ENCODE measurements at regions not wholly inside any gene's neighbourhood (a gene's known extent, or its start where the extent isn't known, plus 50 kb on each side); places are given as distances from the start of the nearest gene placed in this dataset.

DNA sequence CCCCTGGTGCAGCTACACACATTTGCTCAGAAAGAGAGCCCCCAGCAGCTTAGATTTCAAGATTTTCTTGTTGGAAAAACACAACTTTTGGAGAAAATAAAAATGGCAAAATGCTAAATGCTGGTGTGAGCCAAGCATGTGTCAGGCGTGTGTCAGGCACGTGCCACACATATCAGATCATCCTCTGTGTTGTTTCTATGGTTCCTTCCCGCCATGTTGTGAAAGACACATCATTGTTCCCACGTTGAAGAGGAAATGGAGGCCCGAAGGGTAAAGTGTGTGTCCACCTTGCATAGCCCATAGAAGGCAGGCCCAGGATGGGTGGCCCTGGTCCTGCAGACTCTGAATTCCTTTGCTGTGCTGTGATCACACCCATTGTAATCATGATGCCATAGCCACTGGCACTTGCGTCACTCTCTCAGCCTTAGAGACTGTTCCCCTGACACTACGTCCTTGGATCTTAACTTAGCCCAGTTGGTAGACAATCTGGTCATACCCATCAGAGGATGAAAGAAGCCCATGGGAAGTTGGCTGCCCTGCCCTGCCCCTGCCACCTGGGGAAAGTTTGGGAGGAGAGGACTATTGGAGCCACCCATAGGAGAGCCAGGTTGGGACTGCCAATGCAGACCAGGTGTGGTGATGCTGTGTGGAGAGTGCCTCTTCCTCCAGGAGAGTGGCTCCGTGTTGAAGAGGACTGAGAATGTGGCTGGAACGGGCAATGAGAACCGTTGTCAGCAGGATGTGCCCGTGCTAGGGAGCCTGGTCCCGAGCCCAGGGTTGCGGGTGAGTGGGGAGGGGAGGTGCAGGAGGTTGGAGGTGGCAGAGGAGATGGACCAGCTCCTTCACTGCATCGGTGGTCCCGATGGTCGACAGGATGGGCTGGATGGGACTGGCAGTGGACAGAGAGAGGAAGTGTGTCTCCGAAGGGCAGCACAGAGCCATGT is 65.6 kb upstream of the IGFBP3 start:
- no peak for DNase-seq

DNA sequence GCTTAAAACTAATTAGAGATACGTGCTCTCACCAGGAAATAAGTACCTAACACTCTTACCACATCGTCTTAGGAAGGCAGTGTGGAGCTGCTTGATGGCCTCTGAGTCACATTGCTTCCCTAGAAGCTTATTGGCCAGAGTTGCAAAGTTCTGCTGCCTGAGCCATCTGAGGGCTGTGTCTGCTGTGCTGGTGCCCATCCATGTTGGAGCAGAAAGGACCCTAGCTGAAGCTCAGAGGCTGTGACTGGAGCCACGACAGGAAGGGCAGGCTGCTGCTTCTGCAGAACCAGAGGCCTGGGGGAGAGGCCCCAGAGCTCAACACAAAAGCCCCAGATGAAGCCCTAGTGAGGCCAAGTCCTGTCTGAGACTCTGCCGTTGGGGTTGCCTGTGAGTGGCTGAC is 64.8 kb upstream of the IGFBP3 start:
- DNase-seq = no peak

DNA sequence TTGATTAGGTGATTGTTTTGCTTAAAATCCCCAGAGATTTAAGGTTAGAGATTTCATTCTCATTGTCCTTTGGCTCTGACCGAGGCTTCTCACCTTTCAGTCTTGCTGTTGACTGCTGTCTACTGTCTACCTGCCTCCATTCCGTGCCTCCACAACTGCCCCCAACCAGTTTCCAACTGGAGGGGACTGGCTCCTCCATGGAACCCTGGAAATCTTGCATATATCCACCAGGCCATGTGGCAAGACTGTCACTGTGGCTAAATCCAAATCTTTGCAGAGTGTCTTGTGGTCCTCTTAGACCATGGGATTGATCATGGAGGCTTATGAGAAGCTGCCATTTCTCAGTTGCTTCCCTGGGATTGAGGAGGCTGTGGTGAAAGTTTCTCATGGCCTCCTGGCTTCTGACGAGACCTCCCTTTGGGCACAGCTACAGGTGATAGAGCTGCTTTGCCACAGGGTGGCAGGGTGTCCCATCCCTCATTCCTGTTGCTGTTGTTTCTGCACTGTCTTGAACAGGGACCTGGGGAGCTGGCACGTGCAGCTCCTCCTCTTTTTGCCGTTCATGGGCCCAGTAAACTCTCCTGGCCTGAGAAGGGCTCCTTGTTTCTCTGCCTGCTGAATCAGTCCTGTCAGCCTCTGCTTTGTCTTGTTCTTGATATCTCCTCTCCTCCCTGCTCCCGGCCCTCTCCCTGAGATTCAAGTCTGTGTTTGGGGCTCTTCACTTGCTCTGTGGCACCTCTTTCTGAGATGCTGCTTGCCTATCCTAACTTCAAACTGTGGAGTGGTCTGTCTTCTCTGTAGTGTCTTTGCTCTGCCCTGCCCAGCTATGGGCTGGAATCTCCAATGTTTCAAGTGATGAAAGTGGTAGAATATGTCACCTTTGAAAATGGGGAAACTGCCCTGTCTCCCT is 63.6 kb upstream of the IGFBP3 start:
- no peak for DNase-seq

DNA sequence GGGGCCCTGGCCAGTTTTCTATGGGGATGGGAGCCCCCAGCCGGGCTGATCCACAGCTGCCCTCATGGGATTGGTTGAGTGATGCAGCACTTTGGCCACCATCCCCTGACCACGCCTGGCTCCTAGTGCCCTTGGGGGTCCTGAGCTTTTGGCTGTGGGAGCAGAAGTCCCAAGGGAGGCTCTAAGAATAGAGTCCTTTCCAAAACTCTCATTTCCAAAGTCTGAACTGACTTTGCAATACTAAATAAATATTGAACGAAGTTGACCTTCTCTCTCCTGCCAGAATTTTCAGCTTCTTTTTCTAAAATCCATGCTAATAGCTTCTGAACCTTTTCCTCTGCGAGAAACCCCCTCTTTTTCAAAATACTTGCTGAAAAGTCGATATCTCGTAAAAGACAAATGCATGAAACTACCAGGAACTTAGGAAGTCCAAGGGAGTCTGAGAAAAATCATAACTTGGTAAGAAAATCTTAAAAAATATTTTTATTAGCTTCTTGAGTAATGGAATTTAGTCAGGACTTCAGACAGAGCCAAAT is 62.7 kb upstream of the IGFBP3 start:
- no peak for DNase-seq

DNA sequence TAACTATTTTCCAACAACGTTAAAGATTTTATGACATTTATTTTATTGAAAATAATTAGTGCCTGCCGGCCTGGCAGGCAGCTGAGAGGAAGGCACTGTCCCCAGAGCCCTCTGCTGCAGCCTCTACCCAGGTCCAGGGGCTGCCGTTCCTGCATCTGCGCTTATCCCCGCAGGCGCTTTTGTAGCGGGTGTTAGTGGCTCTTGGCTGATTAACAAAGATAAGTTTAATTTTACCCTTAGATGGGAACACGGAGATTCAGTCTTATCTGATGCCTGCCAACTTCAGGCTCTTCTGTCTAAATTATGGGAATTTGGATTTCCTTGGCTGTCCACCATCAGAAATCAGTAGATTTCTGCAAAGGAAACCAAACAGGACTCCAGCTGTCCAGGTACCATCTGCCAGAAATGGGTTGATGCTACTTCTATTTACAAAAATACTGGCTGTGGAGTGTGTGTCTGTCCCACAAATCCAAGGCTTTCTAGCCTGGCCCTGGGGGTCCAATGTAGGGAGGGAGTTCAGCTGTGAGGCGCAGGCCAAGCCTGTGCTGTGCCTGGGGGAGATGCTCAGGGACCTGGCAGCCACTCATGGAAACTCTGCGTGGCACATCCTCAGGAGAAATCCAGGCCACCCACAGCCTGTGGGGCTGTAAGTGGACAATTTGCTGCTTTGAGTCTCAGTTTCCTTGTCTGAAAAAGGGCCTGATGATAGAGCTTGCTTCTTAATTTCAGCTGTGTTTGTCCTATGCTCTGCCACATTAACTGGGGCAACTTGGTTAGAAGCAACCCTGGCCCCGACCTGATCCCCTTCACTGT is 62.0 kb upstream of the IGFBP3 start:
- DNase-seq = no peak

DNA sequence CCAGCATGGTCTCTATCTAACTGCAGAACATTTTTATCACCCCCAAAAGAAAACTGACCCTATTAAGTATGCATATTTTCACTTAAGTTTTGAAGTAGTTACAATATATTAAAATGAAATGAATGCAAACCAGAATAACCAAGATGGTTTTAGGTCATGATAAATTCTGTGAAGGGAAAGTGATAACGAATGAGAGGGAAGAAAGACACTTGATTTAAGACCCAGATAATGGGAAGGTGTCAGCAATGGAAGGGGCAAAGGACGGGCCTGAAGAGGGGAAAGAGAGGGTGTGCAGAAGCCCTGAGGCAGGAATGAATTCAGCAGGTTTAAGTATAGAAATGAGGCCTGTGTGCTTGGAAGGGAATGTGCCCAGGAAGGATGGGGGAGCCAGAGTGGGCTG is 61.1 kb upstream of the IGFBP3 start:
- DNase-seq = no peak

DNA sequence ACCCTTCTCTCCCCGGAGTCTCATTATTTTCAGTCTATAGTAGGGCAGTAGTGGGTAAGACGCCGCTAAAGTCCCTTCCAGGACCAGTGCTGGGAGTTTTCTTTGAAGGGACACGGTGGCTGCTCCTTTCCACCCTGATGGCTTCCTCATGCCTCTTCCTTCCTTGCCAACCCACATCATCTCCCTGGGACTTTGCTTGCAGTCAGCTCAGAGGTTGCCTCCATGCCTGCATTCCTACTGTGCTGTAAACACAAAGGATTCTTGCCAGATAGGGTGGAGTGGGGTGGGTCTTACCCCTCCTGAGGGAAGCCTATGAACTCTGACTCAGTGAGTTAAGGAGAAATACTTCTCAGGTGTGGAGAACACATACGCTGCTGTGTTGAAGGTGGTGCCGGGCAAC is 59.9 kb upstream of the IGFBP3 start:
- no peak for DNase-seq

DNA sequence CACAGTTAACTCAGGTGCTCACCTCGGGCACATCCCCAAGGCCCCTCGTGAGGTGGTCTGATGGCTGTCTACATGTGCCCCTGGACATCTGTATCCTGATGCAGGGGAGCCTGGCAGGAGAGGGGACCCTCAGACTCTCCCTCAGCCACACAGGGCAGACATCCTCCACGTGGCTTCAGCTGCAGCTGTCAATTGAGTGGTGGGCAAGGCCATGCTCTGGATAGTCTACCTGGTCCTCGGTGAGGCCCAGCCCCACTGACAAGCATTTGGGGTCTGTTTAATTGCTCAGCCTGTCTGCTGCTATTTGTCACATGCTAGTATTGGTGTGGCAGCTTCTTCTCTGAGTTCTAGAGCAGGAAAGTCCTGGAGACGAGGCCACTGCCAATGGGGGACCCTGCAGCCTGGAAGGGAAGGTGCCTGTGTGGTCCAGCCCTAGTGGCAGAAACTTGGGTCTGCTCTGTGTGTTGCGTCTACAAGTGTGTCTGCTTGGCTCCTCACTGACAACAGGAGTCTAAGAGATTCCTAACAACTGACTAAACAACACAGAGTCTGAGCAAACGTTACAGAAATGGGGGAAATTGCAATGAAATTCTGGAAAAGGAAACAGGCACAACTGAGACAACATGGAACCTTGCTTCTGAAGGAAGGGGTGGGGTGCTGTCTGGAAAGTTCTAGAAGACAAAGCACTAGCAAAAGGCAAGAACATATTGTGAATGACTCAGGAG is 59.3 kb upstream of the IGFBP3 start:
- no peak for DNase-seq

DNA sequence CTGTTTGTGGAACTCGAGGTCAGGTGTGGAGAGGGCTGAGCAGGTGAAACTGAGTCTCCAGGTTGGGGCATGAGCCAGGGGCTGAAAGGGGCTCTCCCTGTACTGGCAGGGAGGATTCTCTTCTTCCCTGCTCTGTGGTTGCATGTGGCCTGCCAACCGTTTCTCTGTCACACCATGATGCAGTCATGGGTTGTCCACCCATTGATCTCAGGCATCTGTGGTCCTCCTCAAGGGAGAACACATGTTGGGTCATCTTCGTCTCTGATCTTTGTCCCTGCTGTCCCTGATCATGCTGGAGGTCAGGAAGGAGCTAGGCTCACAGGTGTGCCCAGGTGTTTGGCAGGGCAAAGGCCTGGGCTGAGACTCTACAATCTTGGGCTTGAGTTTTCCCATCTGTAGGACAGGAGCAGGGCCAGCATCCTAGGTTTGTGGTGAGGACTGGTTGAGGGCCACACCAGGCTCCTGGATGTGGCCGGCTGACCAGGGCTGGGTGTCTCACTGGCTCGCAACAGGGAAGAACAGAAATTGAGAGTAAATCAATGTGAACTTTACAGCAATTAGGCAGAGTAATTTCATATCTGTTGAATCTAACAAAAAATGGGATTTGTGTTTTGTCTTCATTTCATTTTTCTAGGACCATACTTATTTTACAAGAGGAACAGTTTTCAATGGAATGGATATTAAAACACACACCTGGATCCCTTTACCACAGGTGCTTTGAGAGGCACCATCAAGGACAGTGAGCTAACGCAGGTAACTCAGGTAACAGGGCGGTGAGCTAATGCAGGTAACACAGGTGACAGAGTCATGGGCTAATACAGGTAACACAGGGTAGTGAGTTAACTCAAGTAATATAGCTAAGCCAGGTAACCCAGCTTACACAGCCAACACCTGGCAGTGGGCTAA is 58.5 kb upstream of the IGFBP3 start:
- DNase-seq = no peak

DNA sequence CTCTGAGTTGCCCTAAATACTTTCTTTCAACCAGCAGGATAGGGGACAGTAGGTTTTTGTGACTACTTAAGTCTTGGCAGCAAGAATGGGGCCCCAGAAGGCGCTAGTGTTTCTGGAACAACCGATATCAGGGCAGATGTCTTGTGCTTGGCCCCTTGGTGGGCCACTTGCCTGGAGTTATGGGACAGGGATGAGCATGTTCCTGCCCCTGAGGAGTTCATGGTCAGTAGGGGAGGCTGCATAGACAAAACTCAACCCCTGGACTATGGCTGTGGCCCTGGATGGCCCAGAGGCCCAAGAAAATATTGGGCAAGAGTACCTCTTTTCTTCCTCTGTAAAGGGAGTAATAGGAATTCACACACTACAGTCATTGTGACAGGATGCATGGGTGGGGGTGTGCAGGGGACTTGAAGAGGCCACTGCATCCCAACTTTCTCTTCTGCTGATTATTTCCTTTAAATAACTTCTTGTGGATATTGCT is 57.7 kb upstream of the IGFBP3 start:
- DNase-seq = no peak

DNA sequence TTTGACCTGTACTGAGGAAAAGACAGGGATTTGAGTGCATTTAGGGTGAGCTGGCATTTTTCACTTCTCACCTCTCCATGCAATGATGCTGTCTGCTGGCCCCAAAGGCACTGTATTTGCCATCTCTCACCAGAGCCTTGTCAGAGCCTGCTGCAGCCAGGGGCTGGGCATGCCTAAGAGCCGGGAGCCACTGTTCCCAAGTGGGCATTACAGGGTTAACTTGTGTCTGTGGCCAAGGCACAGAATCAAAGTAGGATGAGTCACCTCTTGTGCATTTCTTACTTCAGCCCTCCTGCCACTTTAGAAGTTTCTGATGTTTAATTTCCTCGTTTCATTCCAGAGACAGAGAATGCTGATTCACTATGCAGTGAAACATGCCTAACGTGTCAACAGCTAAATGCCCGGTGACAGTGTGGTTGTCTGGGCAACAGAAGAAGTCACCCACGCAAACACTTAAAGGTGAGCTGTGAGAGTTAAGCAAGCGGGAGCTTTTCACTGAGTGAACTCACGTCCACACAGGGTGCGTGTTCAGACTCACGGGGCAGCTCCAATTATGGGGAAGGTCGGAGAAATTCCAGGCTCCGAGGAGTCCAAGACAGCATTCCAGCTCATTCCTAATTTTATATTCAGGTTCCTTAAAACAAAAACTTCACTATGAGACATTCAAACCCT is 57.1 kb upstream of the IGFBP3 start:
- no peak for DNase-seq

DNA sequence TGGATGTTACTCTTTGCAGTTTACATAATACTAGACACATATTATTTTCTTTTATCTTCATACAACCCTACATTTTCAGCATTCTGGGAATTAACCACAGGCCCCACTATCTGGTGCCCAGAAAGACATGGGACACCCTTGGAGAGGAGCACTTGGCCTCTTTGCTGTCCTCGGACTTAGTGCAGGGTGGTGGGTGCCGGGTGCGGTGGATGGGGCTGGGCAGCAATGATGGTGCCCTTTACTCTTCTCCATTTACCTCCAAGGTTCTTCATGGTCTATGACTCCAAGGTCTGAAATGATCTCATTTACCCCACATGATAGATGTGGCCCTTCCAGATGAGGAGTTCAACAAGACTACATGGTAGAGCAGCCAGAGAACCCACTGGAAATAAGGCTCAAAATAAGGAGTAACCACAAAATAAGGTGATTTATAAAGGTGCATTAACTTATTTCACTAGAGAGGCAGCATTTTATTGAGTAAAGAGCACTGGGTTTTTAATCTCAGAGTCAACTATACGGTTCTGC is 56.2 kb upstream of the IGFBP3 start:
- DNase-seq = no peak

DNA sequence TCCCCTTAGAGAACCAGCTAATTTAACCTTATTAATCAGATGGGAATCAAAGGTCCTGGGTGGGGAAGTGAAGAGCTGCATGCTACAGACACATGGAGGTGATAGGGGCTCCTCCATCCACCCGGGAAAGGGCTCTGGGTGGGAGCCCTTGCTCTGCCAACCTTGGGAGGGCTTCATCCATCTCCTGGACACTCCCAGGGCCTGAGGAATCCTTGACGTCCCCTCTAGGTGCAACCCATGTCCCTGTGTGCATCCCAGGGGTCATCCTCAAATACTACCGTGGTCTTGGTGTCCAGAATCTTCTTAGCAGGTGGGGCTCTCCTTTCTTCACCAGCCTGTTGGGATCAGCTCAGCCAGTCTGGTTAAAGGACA is 55.4 kb upstream of the IGFBP3 start:
- DNase-seq = no peak

DNA sequence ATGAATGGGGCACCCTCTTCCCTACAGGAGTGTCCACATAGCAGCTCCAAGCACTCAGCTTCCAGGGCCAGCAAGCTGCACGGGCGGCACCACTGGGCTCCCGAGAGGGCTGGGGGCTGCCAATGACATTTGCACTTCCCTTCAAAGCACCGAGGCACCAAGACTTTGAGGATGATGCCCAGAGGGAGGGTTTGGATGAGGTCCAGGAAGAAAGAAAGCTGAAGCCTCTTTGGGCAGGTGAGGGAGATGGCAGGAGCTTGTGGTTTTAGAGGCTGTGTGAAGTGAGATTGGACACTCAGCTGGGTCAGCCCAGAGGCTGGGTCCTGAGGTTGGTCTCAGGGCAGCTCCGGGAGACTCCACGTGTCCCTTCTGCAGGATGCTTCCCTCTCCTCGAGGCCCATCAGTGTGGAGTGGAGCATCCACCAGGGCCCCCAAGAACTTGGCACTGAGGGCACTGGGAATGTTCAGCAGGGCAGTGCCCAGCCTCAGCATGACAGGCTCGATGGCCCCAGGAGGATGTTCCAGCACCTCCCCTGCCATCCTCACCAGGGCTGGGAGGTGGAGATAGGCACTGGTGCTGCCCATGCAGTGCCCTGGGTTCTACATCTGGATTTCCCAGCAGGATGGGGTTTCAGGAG is 54.9 kb upstream of the IGFBP3 start:
- no peak for DNase-seq

DNA sequence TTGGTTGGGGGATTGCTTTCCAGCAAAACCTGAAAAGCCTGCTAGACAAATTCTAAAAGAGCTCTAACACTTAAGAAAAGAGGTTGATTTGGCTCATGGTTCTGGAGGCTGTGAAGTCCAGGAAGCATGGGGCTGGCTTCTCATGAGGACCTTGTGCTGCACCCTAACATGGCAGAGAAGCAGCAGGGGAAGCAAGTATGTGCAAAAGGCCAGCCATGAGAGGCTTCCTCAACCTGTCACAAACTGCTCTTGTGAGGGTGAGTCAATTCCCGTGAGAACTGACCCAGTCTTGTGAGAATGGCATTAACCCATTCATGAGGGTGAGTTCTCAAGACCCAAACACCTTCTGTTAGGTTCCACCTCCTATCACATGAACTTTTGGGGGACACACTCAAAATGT is 54.3 kb upstream of the IGFBP3 start:
- DNase-seq = no peak

DNA sequence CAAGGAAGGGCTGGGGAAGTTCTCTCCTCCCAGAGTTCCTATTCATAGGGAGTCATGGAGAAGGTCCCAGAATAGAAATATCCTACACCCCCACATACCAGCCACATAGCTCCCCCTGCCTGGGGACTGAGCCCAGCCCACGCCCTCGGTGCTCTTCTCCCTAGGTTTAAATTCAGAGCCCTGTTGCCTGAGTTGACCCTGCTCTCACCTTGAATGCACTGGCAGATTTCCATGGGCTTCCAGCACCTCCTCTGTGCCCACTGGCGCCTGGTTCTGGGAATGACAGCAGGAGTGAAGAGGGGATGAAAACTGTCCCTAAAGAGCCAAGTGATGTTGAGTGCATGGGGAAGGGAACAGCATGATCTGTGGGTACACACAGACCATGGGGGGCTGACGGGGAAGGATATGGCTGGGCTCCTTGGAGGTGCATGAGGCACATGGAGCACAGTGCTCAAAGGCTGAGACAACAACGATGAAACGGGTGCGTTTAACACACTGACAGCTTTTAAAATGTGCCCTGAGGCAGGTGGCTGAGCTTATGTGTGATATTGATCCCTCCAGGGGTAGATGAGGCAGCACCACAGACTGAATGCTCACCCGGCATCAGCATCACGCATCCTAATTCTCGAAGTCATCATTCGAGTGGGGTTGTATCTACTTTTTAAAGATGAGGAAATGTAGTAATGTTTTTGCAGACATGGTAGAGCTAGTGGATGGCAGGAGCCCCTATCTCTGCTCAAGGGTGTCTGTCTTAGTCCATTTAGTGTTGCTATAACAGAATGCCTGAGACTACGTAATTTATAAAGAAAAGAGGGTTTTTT is 53.7 kb upstream of the IGFBP3 start:
- DNase-seq = no peak

DNA sequence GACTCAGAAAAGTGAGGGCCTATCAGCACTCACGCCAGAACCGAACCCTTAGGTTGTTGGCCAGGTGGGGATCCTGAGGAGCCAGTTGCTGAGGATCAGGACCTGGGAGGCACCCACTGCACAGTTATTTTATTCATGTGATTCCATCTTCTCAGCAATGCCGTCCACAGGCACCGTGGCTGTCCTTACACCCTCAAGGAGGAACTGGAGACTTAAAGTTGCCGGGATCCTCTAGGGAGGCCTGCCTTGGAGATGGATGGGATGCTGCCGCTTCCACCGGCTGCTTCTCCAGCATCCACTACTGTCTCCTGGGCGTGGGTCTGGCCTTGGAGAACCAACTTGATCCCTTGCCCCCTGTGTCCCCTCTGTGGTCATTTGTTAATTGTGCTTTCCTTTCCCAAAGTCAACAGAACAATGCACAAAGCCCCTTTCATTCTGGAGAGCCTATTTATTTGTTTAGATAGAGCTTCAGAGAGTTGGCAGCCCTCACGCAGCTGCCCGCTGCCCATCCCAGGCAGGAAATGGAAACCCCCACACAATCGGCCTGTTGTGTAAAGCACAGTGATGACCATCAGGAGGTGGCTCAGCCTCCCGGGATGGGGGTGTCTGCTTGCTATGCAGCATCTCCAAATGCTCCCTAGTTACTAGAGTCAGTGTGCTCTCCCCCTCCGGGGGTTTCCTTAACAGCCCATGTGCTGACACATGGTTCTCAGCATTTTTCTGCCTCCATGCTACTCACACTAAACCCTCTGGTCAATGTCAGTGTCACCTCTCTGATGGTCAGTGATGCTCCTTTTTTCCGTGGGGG is 52.9 kb upstream of the IGFBP3 start:
- DNase-seq = no peak

All from GF-D8 (cell line).